ENCODE measurements at regions not wholly inside any gene's neighbourhood (a gene's known extent, or its start where the extent isn't known, plus 50 kb on each side); places are given as distances from the start of the nearest gene placed in this dataset.

DNA sequence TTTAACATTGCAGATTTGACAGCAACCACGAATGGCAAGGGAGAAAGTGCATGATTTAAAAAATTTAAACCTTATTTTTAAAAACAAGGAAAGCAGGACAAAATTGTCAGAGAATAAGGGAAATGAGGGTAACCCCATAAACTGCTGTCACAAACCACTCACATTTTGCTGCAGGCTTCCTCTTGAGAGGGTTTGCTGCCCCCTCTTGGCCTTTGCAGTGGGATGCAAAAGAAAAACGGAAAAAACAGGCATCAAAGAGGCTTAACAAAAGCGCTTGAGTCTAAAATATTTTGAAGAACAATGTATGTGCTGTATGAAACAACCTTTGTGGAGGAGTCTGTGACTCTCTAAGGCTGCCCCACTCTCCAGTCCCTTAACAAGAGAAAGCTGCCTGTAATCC, 91.6 kb downstream of the TMX3 start:
- H3K9ac ChIP-seq (ENCODE audit: low read length): no peak overlapping the region
- no peaks in the 10 kb centered on the region for H3K4me1 ChIP-seq (ENCODE audit: insufficient read depth, low read length)
- H3K9me3 ChIP-seq (ENCODE audit: low read length): no peaks in the 10 kb centered on the region
- H3K27me3 ChIP-seq (ENCODE audit: control insufficient read depth in 1 of 2, insufficient read depth in 2 of 2, low read length in 2 of 2): no peaks in the 10 kb centered on the region
- no peak overlapping the region for H3K27ac ChIP-seq (ENCODE audit: low read depth, low read length)
- no peaks in the 10 kb centered on the region for H3K36me3 ChIP-seq (ENCODE audit: insufficient read depth, low read length)
- no peak overlapping the region for H3K4me3 ChIP-seq (ENCODE audit: low read depth in 1 of 2, low read length in 2 of 2)

DNA sequence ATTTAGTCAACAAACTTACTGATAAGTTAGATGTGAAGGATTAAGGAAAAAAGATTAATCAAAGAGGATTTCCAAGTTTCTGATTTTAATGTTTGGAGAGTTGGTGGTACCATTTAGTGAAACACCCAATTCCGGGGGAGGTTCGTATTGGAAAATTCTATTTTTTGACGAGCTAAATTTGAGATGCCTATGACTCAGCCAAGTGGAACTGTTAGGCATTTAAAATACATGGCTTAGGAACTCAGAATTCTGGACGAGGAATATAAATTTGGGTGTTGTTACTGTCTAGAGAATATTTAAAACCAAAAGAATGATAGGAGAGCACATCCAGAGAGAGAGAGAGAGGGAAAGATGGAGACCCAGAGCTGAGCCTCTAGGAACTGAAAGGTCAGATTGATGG, 103.6 kb downstream of the TMX3 start:
- Histone ChIP-seq H3K4me1 (ENCODE audit: insufficient read depth, low read length) (no peaks in the 10 kb centered on the region), H3K36me3 (ENCODE audit: insufficient read depth, low read length) (no peaks in the 10 kb centered on the region), H3K4me3 (ENCODE audit: low read depth in 1 of 2, low read length in 2 of 2) (no peak overlapping the region), H3K9me3 (ENCODE audit: low read length) (no peaks in the 10 kb centered on the region), H3K27me3 (ENCODE audit: control insufficient read depth in 1 of 2, insufficient read depth in 2 of 2, low read length in 2 of 2) (no peaks in the 10 kb centered on the region), H3K9ac (ENCODE audit: low read length) (no peak overlapping the region), H3K27ac (ENCODE audit: low read depth, low read length) (no peak overlapping the region)

DNA sequence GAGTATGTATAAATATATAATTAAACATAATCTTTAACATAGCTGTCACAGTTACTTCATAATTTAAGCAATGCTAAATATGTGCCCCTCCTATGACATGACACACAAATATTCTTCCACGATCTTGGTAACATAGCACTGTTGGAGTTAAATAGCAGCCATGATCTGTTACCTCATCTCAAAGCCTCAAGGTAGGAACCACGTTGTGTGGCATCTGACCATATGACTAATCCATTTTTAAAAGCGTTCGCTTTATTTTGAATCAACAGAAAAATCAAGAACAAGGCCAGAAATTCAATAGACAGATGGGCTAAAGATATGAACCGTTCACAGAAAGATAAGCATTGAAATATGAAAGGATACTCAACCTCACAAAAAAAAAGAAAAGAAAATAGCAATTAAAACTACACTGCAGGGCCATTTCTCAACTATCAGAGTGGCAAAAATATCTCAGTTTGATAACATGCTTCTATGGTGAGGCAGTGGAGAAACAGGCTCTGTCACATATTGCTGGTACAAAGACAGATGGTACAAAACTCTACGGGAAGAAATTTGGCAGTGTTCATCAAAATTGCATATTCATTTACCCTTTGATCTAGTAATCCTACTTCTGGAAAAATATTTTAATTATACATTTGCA, 105.9 kb downstream of the TMX3 start:
- H3K36me3 ChIP-seq (ENCODE audit: insufficient read depth, low read length): no peaks in the 10 kb centered on the region
- H3K9ac ChIP-seq (ENCODE audit: low read length): no peak overlapping the region
- no peaks in the 10 kb centered on the region for H3K9me3 ChIP-seq (ENCODE audit: low read length)
- no peak overlapping the region for H3K27ac ChIP-seq (ENCODE audit: low read depth, low read length)
- no peaks in the 10 kb centered on the region for H3K27me3 ChIP-seq (ENCODE audit: control insufficient read depth in 1 of 2, insufficient read depth in 2 of 2, low read length in 2 of 2)
- no peak overlapping the region for H3K4me3 ChIP-seq (ENCODE audit: low read depth in 1 of 2, low read length in 2 of 2)
- H3K4me1 ChIP-seq (ENCODE audit: insufficient read depth, low read length): no peaks in the 10 kb centered on the region

DNA sequence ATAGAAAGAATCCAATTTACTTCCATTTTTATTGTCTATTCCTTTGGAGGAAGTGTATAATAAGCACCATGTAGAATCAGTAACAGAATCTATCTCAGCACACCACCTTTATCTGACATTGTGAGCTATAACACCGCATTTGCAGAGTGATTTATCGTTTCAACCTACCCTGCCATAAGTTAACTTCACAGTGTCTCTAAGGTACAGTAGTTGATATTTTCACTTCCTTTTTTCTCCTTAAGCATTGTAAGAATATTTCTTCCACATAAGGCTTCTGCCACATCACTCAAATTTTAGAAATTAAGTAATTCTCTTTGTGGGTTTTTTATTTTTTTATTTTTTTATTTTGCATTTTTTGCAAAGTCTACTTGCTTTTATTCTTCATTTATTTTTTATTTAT, 107.1 kb downstream of the TMX3 start:
- no peaks in the 10 kb centered on the region for H3K9me3 ChIP-seq (ENCODE audit: low read length)
- no peak overlapping the region for H3K9ac ChIP-seq (ENCODE audit: low read length)
- H3K27me3 ChIP-seq (ENCODE audit: control insufficient read depth in 1 of 2, insufficient read depth in 2 of 2, low read length in 2 of 2): no peaks in the 10 kb centered on the region
- no peak overlapping the region for H3K4me3 ChIP-seq (ENCODE audit: low read depth in 1 of 2, low read length in 2 of 2)
- no peaks in the 10 kb centered on the region for H3K4me1 ChIP-seq (ENCODE audit: insufficient read depth, low read length)
- H3K36me3 ChIP-seq (ENCODE audit: insufficient read depth, low read length): no peaks in the 10 kb centered on the region
- no peak overlapping the region for H3K27ac ChIP-seq (ENCODE audit: low read depth, low read length)

DNA sequence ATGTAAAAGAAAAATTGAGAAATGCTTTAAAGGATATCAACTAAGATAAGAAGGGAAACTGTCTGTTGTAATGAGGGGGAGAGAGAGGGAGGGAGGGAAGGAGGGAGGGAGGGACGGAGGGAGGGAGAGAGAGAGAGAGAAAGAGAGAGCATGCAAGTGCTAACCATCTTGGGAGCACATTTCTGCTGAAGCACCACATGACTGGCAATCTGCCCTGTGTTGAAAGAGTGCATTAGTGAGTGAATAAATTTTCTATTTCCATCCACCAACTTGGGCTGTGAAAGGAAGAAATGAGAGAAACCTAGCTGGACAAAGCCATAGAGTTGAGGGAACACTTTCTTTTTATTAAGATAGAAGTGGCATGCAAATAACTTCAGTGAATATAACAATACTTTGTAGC, 110.7 kb downstream of the TMX3 start:
- Histone ChIP-seq H3K27ac (ENCODE audit: low read depth, low read length) (no peak overlapping the region), H3K9me3 (ENCODE audit: low read length) (no peaks in the 10 kb centered on the region)

DNA sequence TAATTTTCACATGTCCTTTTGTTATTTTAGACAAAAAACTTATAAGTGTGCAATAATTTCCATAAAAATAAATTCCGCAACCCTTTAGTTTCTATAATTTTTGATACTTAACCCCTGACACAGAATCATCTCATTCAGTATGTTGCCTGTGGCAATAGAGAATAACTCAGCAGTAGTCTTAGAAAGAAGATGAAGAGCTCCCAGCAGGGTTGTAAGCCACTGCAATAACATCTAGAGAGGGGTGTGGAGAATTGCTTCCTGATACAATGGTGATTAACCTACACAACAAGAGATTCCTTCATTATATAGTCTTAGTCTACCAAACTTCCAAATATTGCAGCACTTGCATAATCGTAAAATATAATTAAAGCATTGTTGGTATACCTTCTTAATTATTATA, 118.9 kb downstream of the TMX3 start:
- no peaks in the 10 kb centered on the region for H3K4me1 ChIP-seq (ENCODE audit: insufficient read depth, low read length)
- no peak overlapping the region for H3K9ac ChIP-seq (ENCODE audit: low read length)
- H3K9me3 ChIP-seq (ENCODE audit: low read length): no peaks in the 10 kb centered on the region
- H3K4me3 ChIP-seq (ENCODE audit: low read depth in 1 of 2, low read length in 2 of 2): no peak overlapping the region
- H3K27me3 ChIP-seq (ENCODE audit: control insufficient read depth in 1 of 2, insufficient read depth in 2 of 2, low read length in 2 of 2): no peaks in the 10 kb centered on the region
- H3K27ac ChIP-seq (ENCODE audit: low read depth, low read length): no peak overlapping the region
- no peaks in the 10 kb centered on the region for H3K36me3 ChIP-seq (ENCODE audit: insufficient read depth, low read length)

More for the DNA sequence above, 110.7 kb downstream of the TMX3 start:
- no peaks in the 10 kb centered on the region for H3K36me3 ChIP-seq (ENCODE audit: insufficient read depth, low read length)
- H3K27me3 ChIP-seq (ENCODE audit: control insufficient read depth in 1 of 2, insufficient read depth in 2 of 2, low read length in 2 of 2): no peaks in the 10 kb centered on the region
- H3K4me3 ChIP-seq (ENCODE audit: low read depth in 1 of 2, low read length in 2 of 2): no peak overlapping the region
- no peak overlapping the region for H3K9ac ChIP-seq (ENCODE audit: low read length)
- H3K4me1 ChIP-seq (ENCODE audit: insufficient read depth, low read length): no peaks in the 10 kb centered on the region

DNA sequence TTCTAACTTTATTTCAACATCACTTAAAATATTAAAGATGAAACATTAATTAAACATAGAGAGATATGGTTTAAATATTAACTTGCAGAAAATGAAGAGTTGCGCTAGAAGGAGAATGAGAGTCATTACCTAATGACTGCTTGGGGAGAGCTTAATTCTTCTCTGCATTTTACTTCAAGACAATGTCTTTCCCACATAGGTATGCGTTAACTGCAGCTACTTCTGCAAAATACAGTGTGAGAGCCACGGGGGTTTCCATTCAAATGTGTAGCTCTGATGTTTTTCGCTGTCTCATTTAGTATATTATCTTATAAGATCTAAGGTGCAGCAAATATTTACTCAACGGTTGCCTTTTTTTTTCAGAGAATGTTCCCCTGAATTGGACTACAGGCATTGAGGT, 126.7 kb downstream of the TMX3 start:
- no peak overlapping the region for H3K27ac ChIP-seq (ENCODE audit: low read depth, low read length)
- H3K36me3 ChIP-seq (ENCODE audit: insufficient read depth, low read length): no peaks in the 10 kb centered on the region
- no peaks in the 10 kb centered on the region for H3K4me1 ChIP-seq (ENCODE audit: insufficient read depth, low read length)
- H3K9me3 ChIP-seq (ENCODE audit: low read length): no peaks in the 10 kb centered on the region
- no peak overlapping the region for H3K9ac ChIP-seq (ENCODE audit: low read length)
- H3K4me3 ChIP-seq (ENCODE audit: low read depth in 1 of 2, low read length in 2 of 2): no peak overlapping the region
- no peaks in the 10 kb centered on the region for H3K27me3 ChIP-seq (ENCODE audit: control insufficient read depth in 1 of 2, insufficient read depth in 2 of 2, low read length in 2 of 2)

DNA sequence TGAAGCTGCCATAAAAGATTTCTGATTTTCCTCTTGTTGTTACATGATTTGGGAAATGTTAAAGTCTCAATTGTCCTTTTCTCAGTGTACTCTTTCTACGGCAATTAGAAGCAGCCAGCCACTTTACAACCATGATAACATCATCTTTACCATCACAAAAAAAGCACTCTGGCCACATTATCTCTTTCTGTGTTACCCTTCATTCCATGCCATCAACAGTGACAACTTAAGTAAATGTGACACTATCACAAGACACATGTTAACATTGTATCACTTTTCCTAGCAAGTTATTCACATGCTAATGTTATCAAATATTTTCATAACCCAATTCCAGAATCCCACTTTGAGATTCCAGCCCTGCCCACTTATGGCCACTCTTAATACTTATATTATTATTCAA, 131.2 kb downstream of the TMX3 start:
- no peak overlapping the region for H3K27ac ChIP-seq (ENCODE audit: low read depth, low read length)
- H3K36me3 ChIP-seq (ENCODE audit: insufficient read depth, low read length): no peaks in the 10 kb centered on the region
- H3K9ac ChIP-seq (ENCODE audit: low read length): no peak overlapping the region
- H3K4me1 ChIP-seq (ENCODE audit: insufficient read depth, low read length): no peaks in the 10 kb centered on the region
- no peak overlapping the region for H3K4me3 ChIP-seq (ENCODE audit: low read depth in 1 of 2, low read length in 2 of 2)
- no peaks in the 10 kb centered on the region for H3K27me3 ChIP-seq (ENCODE audit: control insufficient read depth in 1 of 2, insufficient read depth in 2 of 2, low read length in 2 of 2)
- no peaks in the 10 kb centered on the region for H3K9me3 ChIP-seq (ENCODE audit: low read length)

DNA sequence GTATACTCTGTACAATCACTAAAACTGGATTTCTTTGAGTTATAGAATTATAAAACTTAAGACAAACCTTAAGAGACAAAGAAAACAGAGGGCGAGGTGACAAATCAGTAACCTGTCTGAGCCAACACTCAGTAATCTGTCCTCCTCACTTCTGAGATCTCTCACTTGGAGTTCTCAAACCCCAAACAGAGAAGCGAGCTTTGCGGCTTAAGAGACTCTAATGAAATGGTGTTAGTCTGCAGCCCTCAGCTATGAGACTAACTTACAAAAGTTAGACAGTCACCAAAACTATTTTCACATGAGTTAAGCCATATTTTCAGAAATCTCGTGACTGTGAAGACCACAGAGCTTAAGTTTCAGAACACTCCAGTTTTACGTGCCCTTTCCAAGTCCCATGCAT, 140.6 kb downstream of the TMX3 start:
- Histone ChIP-seq H3K36me3 (ENCODE audit: insufficient read depth, low read length) (no peaks in the 10 kb centered on the region), H3K9ac (ENCODE audit: low read length) (no peak overlapping the region), H3K27me3 (ENCODE audit: control insufficient read depth in 1 of 2, insufficient read depth in 2 of 2, low read length in 2 of 2) (no peaks in the 10 kb centered on the region), H3K4me3 (ENCODE audit: low read depth in 1 of 2, low read length in 2 of 2) (no peak overlapping the region), H3K9me3 (ENCODE audit: low read length) (no peaks in the 10 kb centered on the region), H3K4me1 (ENCODE audit: insufficient read depth, low read length) (no peaks in the 10 kb centered on the region), H3K27ac (ENCODE audit: low read depth, low read length) (no peak overlapping the region)

DNA sequence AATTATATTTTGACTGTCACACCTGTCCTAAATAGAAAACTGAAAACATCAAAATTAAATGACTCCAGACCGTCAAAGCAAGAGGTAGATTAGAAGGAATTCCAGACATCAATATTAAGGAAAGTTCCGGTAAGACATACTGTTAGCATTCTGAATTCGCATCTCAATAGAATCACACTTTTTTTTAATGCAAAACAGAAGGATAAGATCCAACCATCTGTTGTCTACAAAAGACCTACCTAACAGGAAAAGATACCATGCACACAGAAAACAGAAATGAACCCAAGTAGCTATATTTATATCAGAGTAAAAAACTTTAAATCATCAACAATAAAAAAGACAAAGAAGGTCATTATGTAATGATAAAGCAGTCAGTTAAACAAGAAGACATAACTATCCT, 145.0 kb downstream of the TMX3 start:
- Histone ChIP-seq H3K36me3 (ENCODE audit: insufficient read depth, low read length) (no peaks in the 10 kb centered on the region), H3K4me3 (ENCODE audit: low read depth in 1 of 2, low read length in 2 of 2) (no peak overlapping the region), H3K27me3 (ENCODE audit: control insufficient read depth in 1 of 2, insufficient read depth in 2 of 2, low read length in 2 of 2) (no peaks in the 10 kb centered on the region), H3K9ac (ENCODE audit: low read length) (no peak overlapping the region), H3K4me1 (ENCODE audit: insufficient read depth, low read length) (no peaks in the 10 kb centered on the region), H3K9me3 (ENCODE audit: low read length) (no peaks in the 10 kb centered on the region), H3K27ac (ENCODE audit: low read depth, low read length) (no peak overlapping the region)

DNA sequence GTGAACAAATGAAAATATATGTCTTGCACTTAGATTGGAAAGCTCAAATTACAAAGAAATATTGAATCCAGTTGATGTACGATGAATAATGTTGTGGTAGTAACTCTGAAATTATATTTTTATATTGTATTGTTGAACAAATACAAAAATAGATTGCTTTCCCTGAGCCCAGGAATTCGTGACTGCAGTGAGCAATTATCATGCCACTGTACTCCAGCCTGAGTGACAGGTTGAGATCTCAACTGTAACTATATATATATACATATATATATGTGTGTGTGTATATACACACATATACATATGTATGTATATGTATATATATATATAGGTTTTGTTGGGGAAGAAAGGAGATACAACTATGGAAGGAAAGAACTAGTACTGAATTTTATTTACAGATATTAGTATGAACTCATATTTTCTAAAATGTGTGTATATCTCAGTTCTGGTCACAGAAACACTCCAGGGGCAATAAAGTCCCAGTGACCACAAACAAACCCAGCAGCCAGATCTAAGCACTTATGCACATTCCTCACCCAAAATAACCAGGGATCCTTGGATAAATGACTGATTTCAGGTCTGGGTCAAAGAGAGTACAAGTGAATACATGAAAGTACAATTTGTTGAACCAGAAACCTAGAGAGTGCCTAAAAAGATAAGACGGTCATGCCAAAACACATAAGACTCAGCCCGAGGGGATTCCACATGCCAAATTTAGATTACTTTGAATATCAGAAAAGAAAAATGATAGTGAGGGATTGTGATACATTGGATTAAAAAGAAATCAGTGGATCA, 146.3 kb downstream of the TMX3 start:
- Histone ChIP-seq H3K27ac (ENCODE audit: low read depth, low read length) (no peak overlapping the region), H3K9ac (ENCODE audit: low read length) (no peak overlapping the region), H3K4me1 (ENCODE audit: insufficient read depth, low read length) (no peaks in the 10 kb centered on the region), H3K27me3 (ENCODE audit: control insufficient read depth in 1 of 2, insufficient read depth in 2 of 2, low read length in 2 of 2) (no peaks in the 10 kb centered on the region), H3K36me3 (ENCODE audit: insufficient read depth, low read length) (no peaks in the 10 kb centered on the region), H3K9me3 (ENCODE audit: low read length) (no peaks in the 10 kb centered on the region), H3K4me3 (ENCODE audit: low read depth in 1 of 2, low read length in 2 of 2) (no peak overlapping the region)

DNA sequence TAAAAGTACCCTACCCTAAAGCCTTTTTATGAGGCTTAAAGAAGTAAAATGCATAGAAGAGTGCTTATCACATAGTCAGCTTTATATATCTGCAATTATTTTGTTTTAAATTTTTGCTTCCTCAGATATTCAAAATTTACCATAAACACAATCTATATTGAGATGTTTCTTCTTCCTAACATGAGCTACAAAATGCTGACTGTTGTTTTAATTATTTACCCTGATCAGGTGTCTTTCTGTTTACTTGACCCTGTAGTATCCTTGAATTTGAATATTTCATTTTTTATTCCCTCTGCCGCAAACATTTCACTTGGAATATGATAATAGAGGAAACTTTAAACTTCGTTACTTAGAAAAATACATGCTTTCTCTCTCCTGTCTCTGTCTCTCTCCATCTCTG, 147.9 kb downstream of the TMX3 start:
- no peak overlapping the region for H3K9ac ChIP-seq (ENCODE audit: low read length)
- no peaks in the 10 kb centered on the region for H3K36me3 ChIP-seq (ENCODE audit: insufficient read depth, low read length)
- H3K27me3 ChIP-seq (ENCODE audit: control insufficient read depth in 1 of 2, insufficient read depth in 2 of 2, low read length in 2 of 2): no peaks in the 10 kb centered on the region
- no peaks in the 10 kb centered on the region for H3K4me1 ChIP-seq (ENCODE audit: insufficient read depth, low read length)
- H3K27ac ChIP-seq (ENCODE audit: low read depth, low read length): no peak overlapping the region
- H3K4me3 ChIP-seq (ENCODE audit: low read depth in 1 of 2, low read length in 2 of 2): no peak overlapping the region
- H3K9me3 ChIP-seq (ENCODE audit: low read length): no peaks in the 10 kb centered on the region

Data from muscle layer of colon (tissue), 2 donors.